RWPE1 (cell line): ENCODE measurements at regions not wholly inside any gene's neighbourhood (a gene's known extent, or its start where the extent isn't known, plus 50 kb on each side); places are given as distances from the start of the nearest gene placed in this dataset.
"Not testable (repeated sequence)": the region's sequence is repeated elsewhere in the genome, so short reads cannot be mapped to it uniquely, and the experiment has no call there.

Source experiments
- CTCF ChIA-PET: fragments of 350-600 bp; sonication (Branson Sonifier 250); formaldehyde crosslinking; extraction: SDS; loops from one replicate; lab custom pipeline; 2021; lab: Yijun Ruan, JAX
- POLR2A ChIA-PET: fragments of 400-600 bp; formaldehyde crosslinking; extraction: SDS; loops from one replicate; lab custom pipeline; 2020; ENCODE audit warnings: antibody characterized with exemption; ENCODE audit not compliant: low non-redundant PET; lab: Yijun Ruan, JAX
- DNase-seq: peaks from one replicate; pipeline ENCODE4 v3.0.0; 2012; ENCODE audit warnings: low spot score
- H3K27ac ChIP-seq: fragments of 450-650 bp; 2 replicates; pipeline ENCODE4 v1.5.1; 2017
- TF ChIP-seq, protein P1 (sequence below): fragments of 450-650 bp; conservative IDR thresholded peaks from 2 replicates; pipeline ENCODE4 v1.5.1; 2017; ENCODE audit warnings: low read depth, mild to moderate bottlenecking

DNA sequence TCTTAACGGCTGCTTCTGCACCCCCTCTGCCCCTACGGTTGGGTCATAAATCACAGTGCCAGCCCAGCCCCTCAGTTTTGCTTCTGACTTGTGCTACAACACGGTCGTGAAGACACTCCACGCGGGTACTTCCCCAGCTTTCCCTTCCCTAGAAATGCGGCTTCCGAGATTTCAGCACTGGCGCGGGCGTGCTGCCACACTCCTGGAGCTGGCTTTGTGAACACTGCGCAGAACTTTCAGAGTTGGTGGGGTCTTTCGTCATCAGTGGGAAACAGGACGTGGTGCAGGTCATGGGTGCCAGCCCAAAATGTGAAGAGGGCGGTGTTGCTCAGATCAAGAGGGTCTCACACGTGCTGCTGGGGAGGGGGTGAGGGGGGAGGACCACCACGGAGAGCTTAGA lies 733.0 kb upstream of the SALL3 start:
- CTCF ChIA-PET: no interaction called here
- POLR2A ChIA-PET: no interaction called here
- TF ChIP-seq, protein P1, sequence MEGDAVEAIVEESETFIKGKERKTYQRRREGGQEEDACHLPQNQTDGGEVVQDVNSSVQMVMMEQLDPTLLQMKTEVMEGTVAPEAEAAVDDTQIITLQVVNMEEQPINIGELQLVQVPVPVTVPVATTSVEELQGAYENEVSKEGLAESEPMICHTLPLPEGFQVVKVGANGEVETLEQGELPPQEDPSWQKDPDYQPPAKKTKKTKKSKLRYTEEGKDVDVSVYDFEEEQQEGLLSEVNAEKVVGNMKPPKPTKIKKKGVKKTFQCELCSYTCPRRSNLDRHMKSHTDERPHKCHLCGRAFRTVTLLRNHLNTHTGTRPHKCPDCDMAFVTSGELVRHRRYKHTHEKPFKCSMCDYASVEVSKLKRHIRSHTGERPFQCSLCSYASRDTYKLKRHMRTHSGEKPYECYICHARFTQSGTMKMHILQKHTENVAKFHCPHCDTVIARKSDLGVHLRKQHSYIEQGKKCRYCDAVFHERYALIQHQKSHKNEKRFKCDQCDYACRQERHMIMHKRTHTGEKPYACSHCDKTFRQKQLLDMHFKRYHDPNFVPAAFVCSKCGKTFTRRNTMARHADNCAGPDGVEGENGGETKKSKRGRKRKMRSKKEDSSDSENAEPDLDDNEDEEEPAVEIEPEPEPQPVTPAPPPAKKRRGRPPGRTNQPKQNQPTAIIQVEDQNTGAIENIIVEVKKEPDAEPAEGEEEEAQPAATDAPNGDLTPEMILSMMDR: no peak

DNA sequence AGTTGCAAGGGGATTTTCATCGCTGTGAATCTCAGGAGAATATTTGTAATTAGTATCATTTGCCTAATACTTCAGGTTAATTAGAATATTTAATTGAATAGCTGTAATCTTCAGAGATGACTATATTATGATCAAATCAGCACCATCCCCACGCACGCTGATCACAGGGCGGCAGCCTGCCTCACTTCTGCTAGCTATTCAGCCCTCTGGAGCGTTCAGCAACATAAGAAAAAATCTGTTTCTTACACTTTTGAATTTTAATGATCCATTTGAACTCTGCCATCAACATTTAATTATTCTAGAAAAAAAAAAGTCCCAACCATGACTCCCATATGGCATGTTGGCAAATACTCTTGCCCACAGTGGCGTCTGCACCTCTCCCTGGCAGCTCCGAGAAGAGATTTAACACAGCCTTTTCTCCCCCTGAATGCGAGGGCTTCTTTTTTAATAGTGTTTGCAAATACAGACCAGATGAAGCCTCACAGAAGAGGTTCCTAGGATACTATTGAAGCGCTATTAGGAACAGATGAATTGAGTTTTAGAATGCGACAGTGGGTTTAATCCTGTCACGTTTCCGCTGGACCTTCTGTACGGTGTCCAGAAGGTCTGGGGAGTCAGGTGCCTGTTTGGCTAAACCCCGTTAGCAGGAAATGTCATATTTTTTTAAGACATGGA lies 731.9 kb upstream of the SALL3 start:
- DNase-seq: no peak
- CTCF ChIA-PET: no interaction called here
- no peak overlapping the region for H3K27ac ChIP-seq
- TF ChIP-seq, protein P1: no peak
- POLR2A ChIA-PET: no interaction called here

More for the DNA sequence above, 733.0 kb upstream of the SALL3 start:
- no peak for DNase-seq
- H3K27ac ChIP-seq: no peak overlapping the region

- POLR2A ChIA-PET: no interaction called here
- no peak overlapping the region for H3K27ac ChIP-seq
- TF ChIP-seq, protein P1: no peak
- CTCF ChIA-PET: no interaction called here
- DNase-seq: no peak
Measured at GRCh38 chr18:78255013-78255412, 724.6 kb upstream of the SALL3 start.

DNA sequence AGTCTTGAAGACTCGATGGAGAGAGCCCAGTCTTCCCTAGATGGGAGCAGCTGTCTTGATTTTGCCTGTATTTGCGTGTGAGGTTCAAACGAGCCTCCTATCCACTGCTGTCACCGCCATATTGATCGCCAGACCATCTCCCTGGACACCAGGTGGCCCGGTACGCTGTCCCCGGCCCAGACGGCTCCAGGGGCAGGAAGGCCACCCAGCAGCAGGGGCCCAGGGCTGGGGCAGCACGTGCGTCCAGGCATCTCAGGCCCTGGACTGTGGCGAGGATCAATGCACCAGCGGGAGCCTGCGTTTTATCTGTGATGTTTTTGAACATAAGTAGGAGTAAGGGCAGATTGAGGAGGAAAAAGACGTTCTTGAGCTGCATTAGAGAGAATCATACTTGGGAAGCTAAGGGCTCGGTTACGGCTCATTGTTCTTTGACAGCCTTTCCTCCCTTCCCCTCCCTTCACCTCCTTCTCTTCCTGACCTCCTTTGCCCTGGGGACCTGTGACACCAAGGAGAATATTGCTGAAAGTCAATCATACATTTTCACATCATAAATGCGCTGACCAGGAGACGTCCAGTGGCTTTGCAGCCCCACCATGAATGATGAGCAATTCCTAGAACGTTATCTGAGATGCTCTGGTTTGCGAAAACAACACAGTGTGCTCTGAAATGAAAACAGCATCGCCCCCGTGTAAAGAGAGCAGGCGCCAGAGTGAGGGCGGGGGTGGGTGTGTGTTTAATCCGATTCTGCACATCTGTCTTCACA lies 711.2 kb upstream of the SALL3 start:
- no peak for DNase-seq
- TF ChIP-seq, protein P1: no peak
- H3K27ac ChIP-seq: no peak overlapping the region
- CTCF ChIA-PET: interaction anchor here (0.6 kb wide), 1 partner anchor 475 kb away, joined by 3 read pairs; no protein-coding TSS in a partner anchor
- POLR2A ChIA-PET: no interaction called here

DNA sequence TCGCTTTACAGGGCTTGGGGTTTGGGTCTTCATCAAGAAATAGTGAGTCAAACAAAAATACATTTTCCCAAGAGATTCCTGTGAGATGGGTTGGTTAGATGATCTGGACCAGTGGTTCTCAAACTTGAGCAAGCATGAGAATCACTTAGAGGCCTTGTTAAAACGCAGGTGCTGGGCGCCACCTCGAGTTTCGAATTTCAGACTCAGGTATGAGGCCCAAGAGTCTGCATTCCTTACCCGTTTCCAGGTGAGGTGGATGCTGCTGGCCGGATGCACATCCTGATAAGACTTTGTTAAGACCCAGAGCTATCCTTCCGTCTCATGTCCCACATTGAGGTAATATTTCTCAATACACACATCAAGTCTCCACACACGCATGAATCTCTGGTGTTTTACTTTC lies 707.8 kb upstream of the SALL3 start:
- H3K27ac ChIP-seq: no peak overlapping the region
- ChIA-PET CTCF (interaction anchor here (0.8 kb wide), 1 partner anchor 149 kb away, joined by 3 read pairs; no protein-coding TSS in a partner anchor), POLR2A (no interaction called here)
- no peak for DNase-seq
- TF ChIP-seq, protein P1: no peak

DNA sequence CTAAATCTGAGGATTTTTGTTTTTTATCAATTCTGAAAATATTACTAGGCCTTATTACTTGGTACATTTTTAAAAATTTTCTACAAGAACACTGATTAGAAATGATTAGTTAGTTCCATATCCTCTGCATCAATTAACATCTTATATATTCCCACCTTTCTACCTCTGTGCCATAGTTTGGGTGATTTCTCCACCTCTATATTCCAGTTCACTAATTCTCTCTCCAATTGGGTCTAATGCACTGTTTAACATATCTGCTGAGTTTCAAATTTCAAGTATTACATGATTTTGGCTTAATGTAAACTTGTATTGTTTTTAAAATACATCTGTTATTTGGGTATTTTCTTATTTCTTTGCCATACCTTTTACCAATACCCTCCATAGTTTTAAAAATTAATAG lies 705.7 kb upstream of the SALL3 start:
- no peak overlapping the region for H3K27ac ChIP-seq
- TF ChIP-seq, protein P1: no peak
- ChIA-PET CTCF (no interaction called here), POLR2A (no interaction called here)
- no peak for DNase-seq

- CTCF ChIA-PET: interaction anchor here (0.7 kb wide), 1 partner anchor 18 kb away, joined by 4 read pairs; no protein-coding TSS in a partner anchor
Measured at GRCh38 chr18:78283425-78283824, 696.2 kb upstream of the SALL3 start.

More at GRCh38 chr18:78283425-78283824, 696.2 kb upstream of the SALL3 start:
- POLR2A ChIA-PET, H3K27ac ChIP-seq, DNase-seq: not testable (repeated sequence)
